ENCODE measurements at regions not wholly inside any gene's neighbourhood (a gene's known extent, or its start where the extent isn't known, plus 50 kb on each side); places are given as distances from the start of the nearest gene placed in this dataset.
A peak's percentile ranks its signal among the peaks of the same experiment; 100 is the strongest.
"Not testable (repeated sequence)": the region's sequence is repeated elsewhere in the genome, so short reads cannot be mapped to it uniquely, and the experiment has no call there.

GRCh38 chr4:1568855-1569460, 115.2 kb downstream of the FAM53A start:
- WGBS (ENCODE audit: insufficient coverage) = 78% methylated on average over 26 of the region's 31 CpGs
- Histone ChIP-seq H3K27ac (ENCODE audit: insufficient read depth in 1 of 2, low read depth in 1 of 2, low read length in 2 of 2, poor library complexity in 1 of 2, severe bottlenecking in 2 of 2) (no peak overlapping the region), H3K9me3 (ENCODE audit: control extremely low read depth in 1 of 5, control insufficient read depth in 4 of 5, insufficient read depth in 2 of 5, low read depth in 1 of 5, low read length in 4 of 5) (no peaks in the 10 kb centered on the region), H3K4me3 (ENCODE audit: control insufficient read depth in 1 of 7, extremely low read depth in 1 of 7, insufficient read depth in 4 of 7, low read depth in 2 of 7, low read length in 6 of 7) (no peak overlapping the region), H3K4me1 (ENCODE audit: control extremely low read depth in 1 of 4, control insufficient read depth in 4 of 4, insufficient read depth in 4 of 4, low read length in 3 of 4) (peaks cover 0 to 4% (median 0%) of the 10 kb centered on the region in 4 experiments), H3K36me3 (ENCODE audit: control insufficient read depth in 4 of 4, insufficient read depth in 4 of 4, low read length in 3 of 4) (no peaks in the 10 kb centered on the region), H3K27me3 (replicated peaks in 2 of 5; ENCODE audit: control insufficient read depth in 4 of 5, insufficient read depth in 5 of 5, low read length in 4 of 5) (peaks cover 0 to 58% (median 0%) of the 10 kb centered on the region in 5 experiments)
- no peak for DNase-seq
- POLR2A ChIA-PET = no interaction called here
- CTCF ChIA-PET = no interaction called here

GRCh38 chr4:1567808-1568581, 116.1 kb downstream of the FAM53A start:
- POLR2A ChIA-PET = no interaction called here
- CTCF ChIA-PET = no interaction called here
- H3K27ac ChIP-seq (ENCODE audit: insufficient read depth in 1 of 2, low read depth in 1 of 2, low read length in 2 of 2, poor library complexity in 1 of 2, severe bottlenecking in 2 of 2) = no peak overlapping the region

DNA sequence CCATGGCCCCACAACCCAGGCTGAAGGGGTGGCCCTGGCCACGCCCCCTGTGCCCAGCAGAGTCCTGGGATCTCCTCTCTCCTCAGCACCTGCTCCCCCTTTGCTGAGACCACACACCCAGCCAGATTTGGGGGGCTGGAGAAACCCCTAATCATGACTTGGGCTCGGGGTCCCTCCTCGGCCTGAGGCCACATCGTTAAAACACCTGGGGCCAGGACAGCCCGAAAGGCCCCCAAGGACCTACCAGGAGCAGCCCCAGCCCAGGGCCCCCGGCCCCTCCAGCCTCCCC, 116.7 kb downstream of the FAM53A start:
- Histone ChIP-seq H3K4me1 (ENCODE audit: control extremely low read depth in 1 of 4, control insufficient read depth in 4 of 4, insufficient read depth in 4 of 4, low read length in 3 of 4) (peaks cover 0 to 4% (median 0%) of the 10 kb centered on the region in 4 experiments), H3K27ac (ENCODE audit: insufficient read depth in 1 of 2, low read depth in 1 of 2, low read length in 2 of 2, poor library complexity in 1 of 2, severe bottlenecking in 2 of 2) (no peak overlapping the region), H3K4me3 (ENCODE audit: control insufficient read depth in 1 of 7, extremely low read depth in 1 of 7, insufficient read depth in 4 of 7, low read depth in 2 of 7, low read length in 6 of 7) (no peak overlapping the region), H3K9me3 (ENCODE audit: control extremely low read depth in 1 of 5, control insufficient read depth in 4 of 5, insufficient read depth in 2 of 5, low read depth in 1 of 5, low read length in 4 of 5) (no peaks in the 10 kb centered on the region), H3K36me3 (ENCODE audit: control insufficient read depth in 4 of 4, insufficient read depth in 4 of 4, low read length in 3 of 4) (no peaks in the 10 kb centered on the region), H3K27me3 (replicated peaks in 2 of 5; ENCODE audit: control insufficient read depth in 4 of 5, insufficient read depth in 5 of 5, low read length in 4 of 5) (peaks cover 0 to 67% (median 0%) of the 10 kb centered on the region in 5 experiments)
- no peak for DNase-seq
- WGBS (ENCODE audit: insufficient coverage) = 87% methylated on average over 5 of the region's 6 CpGs
- POLR2A ChIA-PET = no interaction called here
- CTCF ChIA-PET = no interaction called here

More at GRCh38 chr4:1567808-1568581, 116.1 kb downstream of the FAM53A start:
- DNase-seq = peak in 1 of 3 donors; percentile 36
- peaks cover 0 to 66% (median 0%) of the 10 kb centered on the region in 5 experiments for H3K27me3 ChIP-seq (replicated peaks in 2 of 5; ENCODE audit: control insufficient read depth in 4 of 5, insufficient read depth in 5 of 5, low read length in 4 of 5)
- peaks cover 0 to 4% (median 0%) of the 10 kb centered on the region in 4 experiments for H3K4me1 ChIP-seq (ENCODE audit: control extremely low read depth in 1 of 4, control insufficient read depth in 4 of 4, insufficient read depth in 4 of 4, low read length in 3 of 4)
- no peaks in the 10 kb centered on the region for H3K9me3 ChIP-seq (ENCODE audit: control extremely low read depth in 1 of 5, control insufficient read depth in 4 of 5, insufficient read depth in 2 of 5, low read depth in 1 of 5, low read length in 4 of 5)
- H3K4me3 ChIP-seq (ENCODE audit: control insufficient read depth in 1 of 7, extremely low read depth in 1 of 7, insufficient read depth in 4 of 7, low read depth in 2 of 7, low read length in 6 of 7) = no peak overlapping the region
- no peaks in the 10 kb centered on the region for H3K36me3 ChIP-seq (ENCODE audit: control insufficient read depth in 4 of 4, insufficient read depth in 4 of 4, low read length in 3 of 4)
- WGBS (ENCODE audit: insufficient coverage) = 50% methylated on average over 38 of the region's 42 CpGs

GRCh38 chr4:1566838-1567518, 117.1 kb downstream of the FAM53A start:
- ChIA-PET CTCF (no interaction called here), POLR2A (no interaction called here)
- DNase-seq = no peak
- Histone ChIP-seq H3K9me3 (ENCODE audit: control extremely low read depth in 1 of 5, control insufficient read depth in 4 of 5, insufficient read depth in 2 of 5, low read depth in 1 of 5, low read length in 4 of 5) (no peaks in the 10 kb centered on the region), H3K27me3 (replicated peaks in 2 of 5; ENCODE audit: control insufficient read depth in 4 of 5, insufficient read depth in 5 of 5, low read length in 4 of 5) (peaks cover 0 to 68% (median 0%) of the 10 kb centered on the region in 5 experiments), H3K4me3 (ENCODE audit: control insufficient read depth in 1 of 7, extremely low read depth in 1 of 7, insufficient read depth in 4 of 7, low read depth in 2 of 7, low read length in 6 of 7) (no peak overlapping the region), H3K27ac (ENCODE audit: insufficient read depth in 1 of 2, low read depth in 1 of 2, low read length in 2 of 2, poor library complexity in 1 of 2, severe bottlenecking in 2 of 2) (no peak overlapping the region), H3K4me1 (ENCODE audit: control extremely low read depth in 1 of 4, control insufficient read depth in 4 of 4, insufficient read depth in 4 of 4, low read length in 3 of 4) (peaks cover 0 to 4% (median 0%) of the 10 kb centered on the region in 4 experiments), H3K36me3 (ENCODE audit: control insufficient read depth in 4 of 4, insufficient read depth in 4 of 4, low read length in 3 of 4) (no peaks in the 10 kb centered on the region)
- 61% methylated on average over 9 of the region's 19 CpGs for WGBS (ENCODE audit: insufficient coverage)

GRCh38 chr4:1566301-1566837, 117.7 kb downstream of the FAM53A start:
- H3K4me1 ChIP-seq (ENCODE audit: control extremely low read depth in 1 of 4, control insufficient read depth in 4 of 4, insufficient read depth in 4 of 4, low read length in 3 of 4); H3K36me3 ChIP-seq (ENCODE audit: control insufficient read depth in 4 of 4, insufficient read depth in 4 of 4, low read length in 3 of 4); CTCF ChIA-PET; H3K9me3 ChIP-seq (ENCODE audit: control extremely low read depth in 1 of 5, control insufficient read depth in 4 of 5, insufficient read depth in 2 of 5, low read depth in 1 of 5, low read length in 4 of 5); DNase-seq; H3K4me3 ChIP-seq (ENCODE audit: control insufficient read depth in 1 of 7, extremely low read depth in 1 of 7, insufficient read depth in 4 of 7, low read depth in 2 of 7, low read length in 6 of 7); H3K27ac ChIP-seq (ENCODE audit: insufficient read depth in 1 of 2, low read depth in 1 of 2, low read length in 2 of 2, poor library complexity in 1 of 2, severe bottlenecking in 2 of 2); POLR2A ChIA-PET: not testable (repeated sequence)
- H3K27me3 ChIP-seq (replicated peaks in 2 of 5; ENCODE audit: control insufficient read depth in 4 of 5, insufficient read depth in 5 of 5, low read length in 4 of 5) = peaks cover 0 to 74% (median 0%) of the 10 kb centered on the region in 5 experiments
- WGBS (ENCODE audit: insufficient coverage) = 23% methylated on average over 2 of the region's 14 CpGs

DNA sequence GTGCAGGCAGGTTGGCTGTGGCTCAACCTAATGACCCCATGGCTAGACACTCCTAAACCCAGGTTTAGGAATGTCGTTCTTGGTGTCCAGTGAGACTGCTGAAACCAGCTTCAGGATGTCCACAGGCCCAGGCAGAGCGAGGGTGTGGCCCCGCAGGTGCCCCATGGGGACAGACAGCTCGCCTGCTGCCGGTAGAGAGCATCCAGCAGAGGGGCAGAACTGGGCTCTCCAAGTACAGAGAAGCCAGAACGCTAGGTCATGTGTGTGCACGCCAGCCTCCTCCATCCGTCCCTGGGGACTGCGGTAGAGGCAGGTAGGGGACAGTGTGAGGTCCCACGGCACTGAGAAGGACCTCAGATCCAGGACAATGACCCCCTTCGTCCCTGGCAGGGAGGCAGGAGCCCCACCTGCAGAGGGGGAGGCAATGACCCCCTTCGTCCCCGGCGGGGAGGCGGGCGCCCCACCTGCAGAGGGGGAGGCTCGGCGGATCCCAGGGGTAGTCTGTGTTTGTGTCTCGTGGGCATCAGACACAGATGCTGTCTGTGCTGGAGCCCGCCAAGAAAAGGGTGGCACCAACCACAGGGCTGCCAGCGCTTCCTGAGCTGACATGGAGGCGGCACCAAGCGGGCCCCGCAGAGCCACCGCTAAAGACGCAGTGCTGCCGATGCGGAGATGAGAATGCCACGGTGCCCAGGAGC, 118.4 kb downstream of the FAM53A start:
- Histone ChIP-seq H3K4me3 (ENCODE audit: control insufficient read depth in 1 of 7, extremely low read depth in 1 of 7, insufficient read depth in 4 of 7, low read depth in 2 of 7, low read length in 6 of 7) (no peak overlapping the region), H3K27ac (ENCODE audit: insufficient read depth in 1 of 2, low read depth in 1 of 2, low read length in 2 of 2, poor library complexity in 1 of 2, severe bottlenecking in 2 of 2) (no peak overlapping the region), H3K4me1 (ENCODE audit: control extremely low read depth in 1 of 4, control insufficient read depth in 4 of 4, insufficient read depth in 4 of 4, low read length in 3 of 4) (peaks cover 0 to 4% (median 0%) of the 10 kb centered on the region in 4 experiments), H3K27me3 (replicated peaks in 2 of 5; ENCODE audit: control insufficient read depth in 4 of 5, insufficient read depth in 5 of 5, low read length in 4 of 5) (peaks cover 0 to 77% (median 0%) of the 10 kb centered on the region in 5 experiments), H3K9me3 (ENCODE audit: control extremely low read depth in 1 of 5, control insufficient read depth in 4 of 5, insufficient read depth in 2 of 5, low read depth in 1 of 5, low read length in 4 of 5) (no peaks in the 10 kb centered on the region), H3K36me3 (ENCODE audit: control insufficient read depth in 4 of 4, insufficient read depth in 4 of 4, low read length in 3 of 4) (no peaks in the 10 kb centered on the region)
- 69% methylated on average over 22 of the region's 29 CpGs for WGBS (ENCODE audit: insufficient coverage)
- peak in 2 of 3 donors; percentile 32 to 57 for DNase-seq
- ChIA-PET CTCF (interaction anchor here (0.9 to 1.5 kb wide), 2 partner anchors 14 to 16 kb away, joined by 3 read pairs; no protein-coding TSS in a partner anchor), POLR2A (no interaction called here)
